ENCODE measurements at regions not wholly inside any gene's neighbourhood (a gene's known extent, or its start where the extent isn't known, plus 50 kb on each side); places are given as distances from the start of the nearest gene placed in this dataset.

DNA sequence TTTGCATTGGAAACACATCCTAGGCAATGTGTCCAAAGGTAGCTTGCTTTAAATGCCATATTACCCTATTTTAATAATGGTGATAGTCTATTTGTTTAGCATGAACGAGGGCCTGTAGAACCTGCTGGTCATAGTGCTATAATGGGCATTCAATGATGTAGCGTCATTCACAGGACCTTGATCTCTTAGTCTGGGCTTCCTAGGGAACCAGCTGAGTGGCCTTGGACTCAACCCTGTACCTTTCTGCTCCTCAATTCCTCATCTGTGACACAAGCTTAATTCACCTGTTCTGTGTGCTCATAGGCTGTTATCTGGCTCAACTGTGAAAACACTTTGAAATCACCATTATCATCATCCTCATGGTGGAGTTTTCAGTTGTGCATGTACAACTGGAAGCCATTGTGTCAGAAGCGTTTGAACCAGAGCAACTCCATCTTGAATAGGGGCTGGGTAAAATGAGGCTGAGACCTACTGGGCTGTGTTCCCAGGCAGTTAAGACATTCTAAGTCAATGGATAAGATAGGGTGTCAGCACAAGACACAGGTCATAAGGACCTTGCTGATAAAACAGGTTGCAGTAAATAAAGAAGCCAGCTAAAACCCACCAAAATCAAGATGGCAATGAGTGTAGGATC, 346.8 kb upstream of the KLF3 start:
- TF ChIP-seq CTCF (IDR thresholded peaks at IDR 0.05) (no peak), EZH2 (IDR thresholded peaks at IDR 0.05; ENCODE audit: borderline replicate concordance, insufficient read depth, low read depth, low read length, poor library complexity, severe bottlenecking) (no peak)

All from B cell (primary cell).